Esophagus muscularis mucosa (tissue), 4 donors: ENCODE measurements at regions not wholly inside any gene's neighbourhood (a gene's known extent, or its start where the extent isn't known, plus 50 kb on each side); places are given as distances from the start of the nearest gene placed in this dataset.

Experiments used
- DNase-seq: peaks from one replicate; pipeline ENCODE4 v3.0.0-alpha.2; 2017; ENCODE audit errors: extremely low spot score
- H3K27ac ChIP-seq, 4 donors: fragments of 200-600 bp; sonication (generic); replicated peaks in 1 of 4; 1 replicate in 3 of 4; 2 replicates in 1 of 4; pipeline ENCODE4 v1.5.1; 2016 to 2019; ENCODE audit warnings: mild to moderate bottlenecking in 1 of 4
- H3K27me3 ChIP-seq, 4 donors: fragments of 200-600 bp; sonication (generic); one replicate each; pipeline versions ENCODE4 v1.5.1 to v1.6.0; 2016 to 2019
- H3K36me3 ChIP-seq, 4 donors: fragments of 200-600 bp; sonication (generic); one replicate each; pipeline ENCODE4 v1.5.1; 2016 to 2019
- H3K4me1 ChIP-seq, 4 donors: fragments of 200-600 bp; sonication (generic); one replicate each; pipeline ENCODE4 v1.5.1; 2016 to 2019
- H3K4me3 ChIP-seq, 4 donors: fragments of 200-600 bp; sonication (generic); 1 replicate in 2 of 4; 2 replicates in 2 of 4; pipeline ENCODE4 v1.5.1; 2016 to 2019; ENCODE audit warnings: mild to moderate bottlenecking in 4 of 4, moderate library complexity in 1 of 4
- H3K9me3 ChIP-seq, 4 donors: fragments of 200-600 bp; sonication (generic); 1 replicate in 3 of 4; 2 replicates in 1 of 4; pipeline ENCODE4 v1.5.1; 2016 to 2019
- CTCF ChIP-seq, 3 experiments: fragments of 200-600 bp in 2 of 3; fragments of 450-650 bp in 1 of 3; sonication (generic) in 2 of 3; IDR thresholded peaks; one replicate each; pipeline ENCODE4 v1.5.1; 2017 to 2019; ENCODE audit warnings: antibody characterized with exemption in 3 of 3, mild to moderate bottlenecking in 2 of 3, moderate library complexity in 1 of 3
- EP300 ChIP-seq: sonication (generic); formaldehyde crosslinking; IDR thresholded peaks from one replicate; pipeline ENCODE4 v1.6.1; 2017; ENCODE audit warnings: antibody characterized with exemption
- POLR2A ChIP-seq: fragments of 450-650 bp; IDR thresholded peaks from one replicate; pipeline ENCODE4 v1.6.1; 2017; ENCODE audit warnings: antibody characterized with exemption, moderate library complexity, mild to moderate bottlenecking, low read depth
- POLR2AphosphoS5 ChIP-seq, 2 donors: sonication (generic); formaldehyde crosslinking; IDR thresholded peaks; one replicate each; pipeline ENCODE4 v1.6.1; 2017; ENCODE audit warnings: antibody characterized with exemption in 2 of 2
- WGBS: methylation state at CpG from one replicate; pipeline ENCODE4 v1.1.5; 2018; 5-methylcytosine and 5-hydroxymethylcytosine counted together
- intact Hi-C: fragments of 100-400 bp; cut with DNase I; formaldehyde crosslinking; loops from one replicate; pipeline ENCODE4 v1.15.1; 2023

- TF ChIP-seq CTCF (IDR thresholded peaks at IDR 0.05) (no peak), POLR2A (no peak), EP300 (no peak), POLR2AphosphoS5 (IDR thresholded peaks at IDR 0.05) (no peak)
- Histone ChIP-seq H3K9me3 (no peaks in the 10 kb centered on the region), H3K27me3 (no peaks in the 10 kb centered on the region), H3K27ac (no peak overlapping the region), H3K36me3 (no peaks in the 10 kb centered on the region), H3K4me3 (no peak overlapping the region), H3K4me1 (no peaks in the 10 kb centered on the region)
- intact Hi-C loops = no loop called here
- no peak for DNase-seq
- WGBS = 88% methylated on average over 3 of the region's 3 CpGs
Measured at GRCh38 chr13:90995001-90995400, 352.5 kb upstream of the MIR17HG start.

GRCh38 chr13:90995614-90996013, 351.9 kb upstream of the MIR17HG start:
- Histone ChIP-seq H3K27ac (no peak overlapping the region), H3K9me3 (no peaks in the 10 kb centered on the region), H3K4me1 (no peaks in the 10 kb centered on the region), H3K4me3 (no peak overlapping the region), H3K36me3 (no peaks in the 10 kb centered on the region), H3K27me3 (no peaks in the 10 kb centered on the region)
- WGBS = 73% methylated on average over 4 of the region's 4 CpGs
- no peak for DNase-seq
- TF ChIP-seq CTCF (IDR thresholded peaks at IDR 0.05) = no peak
- no peak for TF ChIP-seq POLR2AphosphoS5 (IDR thresholded peaks at IDR 0.05)
- no peak for TF ChIP-seq POLR2A
- no peak for TF ChIP-seq EP300
- intact Hi-C loops = no loop called here

- Histone ChIP-seq H3K4me3 (no peak overlapping the region), H3K4me1 (no peaks in the 10 kb centered on the region), H3K36me3 (no peaks in the 10 kb centered on the region), H3K27ac (no peak overlapping the region), H3K27me3 (no peaks in the 10 kb centered on the region), H3K9me3 (no peaks in the 10 kb centered on the region)
- intact Hi-C loops = no loop called here
- WGBS = 58% methylated on average over 1 of the region's 1 CpG
- TF ChIP-seq CTCF (IDR thresholded peaks at IDR 0.05) (no peak), POLR2AphosphoS5 (IDR thresholded peaks at IDR 0.05) (no peak), POLR2A (no peak), EP300 (no peak)
- no peak for DNase-seq
Measured at GRCh38 chr13:90997951-90998350, 349.5 kb upstream of the MIR17HG start.

- DNase-seq = no peak
- TF ChIP-seq POLR2AphosphoS5 (IDR thresholded peaks at IDR 0.05) (no peak), POLR2A (no peak), EP300 (no peak), CTCF (IDR thresholded peaks at IDR 0.05) (no peak)
- no peak overlapping the region for H3K27ac ChIP-seq
- intact Hi-C loops = no loop called here
- no peaks in the 10 kb centered on the region for H3K27me3 ChIP-seq
- no peak overlapping the region for H3K4me3 ChIP-seq
- H3K36me3 ChIP-seq = no peaks in the 10 kb centered on the region
- H3K9me3 ChIP-seq = no peaks in the 10 kb centered on the region
- no peaks in the 10 kb centered on the region for H3K4me1 ChIP-seq
Measured at GRCh38 chr13:90999401-90999800, 348.1 kb upstream of the MIR17HG start.

GRCh38 chr13:91001371-91001770, 346.1 kb upstream of the MIR17HG start:
- no peaks in the 10 kb centered on the region for H3K27me3 ChIP-seq
- no peaks in the 10 kb centered on the region for H3K36me3 ChIP-seq
- TF ChIP-seq POLR2AphosphoS5 (IDR thresholded peaks at IDR 0.05) (no peak), EP300 (no peak), POLR2A (no peak)
- no peaks in the 10 kb centered on the region for H3K4me1 ChIP-seq
- no peak overlapping the region for H3K27ac ChIP-seq
- 92% methylated on average over 6 of the region's 6 CpGs for WGBS
- no peaks in the 10 kb centered on the region for H3K9me3 ChIP-seq
- intact Hi-C loops = no loop called here
- DNase-seq = no peak
- no peak overlapping the region for H3K4me3 ChIP-seq
